ENCODE measurements at regions not wholly inside any gene's neighbourhood (a gene's known extent, or its start where the extent isn't known, plus 50 kb on each side); places are given as distances from the start of the nearest gene placed in this dataset.

DNA sequence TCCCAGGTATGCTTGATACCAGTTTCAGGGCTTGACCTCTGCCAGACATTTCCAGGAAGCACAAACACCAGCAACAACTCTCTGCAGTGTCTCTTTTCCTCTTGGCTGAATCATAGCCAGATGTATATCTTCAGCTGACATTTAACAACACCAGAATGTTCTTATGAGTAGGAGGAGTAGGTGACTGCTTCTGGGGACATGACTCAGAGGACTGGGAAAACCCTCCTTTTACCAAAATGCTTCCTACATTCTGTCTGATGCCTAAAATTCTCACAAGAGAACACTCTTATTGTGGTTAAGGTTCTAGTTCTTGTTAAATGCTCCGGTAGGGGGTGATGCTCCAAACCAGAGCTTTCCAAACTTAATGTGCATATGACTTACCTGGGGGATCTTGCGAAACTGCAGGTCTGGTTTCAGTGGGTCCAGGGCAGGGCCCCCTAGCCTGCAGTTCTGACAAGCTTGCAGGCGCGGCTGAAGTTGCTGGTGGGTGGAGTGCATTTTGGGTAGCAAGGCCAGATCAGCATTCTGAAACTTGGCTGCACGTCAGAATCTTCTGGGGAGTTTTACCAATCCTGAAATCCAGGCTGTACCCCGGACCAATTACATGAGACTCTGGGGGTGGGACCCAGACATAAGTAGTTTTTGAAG is 329.3 kb upstream of the RPS6KA3 start:
- Histone ChIP-seq H3K27me3 (replicated peaks; ENCODE audit: control insufficient read depth, insufficient read depth, low read length) (no peaks in the 10 kb centered on the region; the same call in 1 of the 2 replicates), H3K36me3 (ENCODE audit: control insufficient read depth, insufficient read depth, low read length) (no peaks in the 10 kb centered on the region), H3K4me3 (replicated peaks; ENCODE audit: low read depth, low read length) (no peak overlapping the region)
- no peak for DNase-seq (ENCODE audit: extremely low read depth, insufficient read length)
- TF ChIP-seq, protein P1, sequence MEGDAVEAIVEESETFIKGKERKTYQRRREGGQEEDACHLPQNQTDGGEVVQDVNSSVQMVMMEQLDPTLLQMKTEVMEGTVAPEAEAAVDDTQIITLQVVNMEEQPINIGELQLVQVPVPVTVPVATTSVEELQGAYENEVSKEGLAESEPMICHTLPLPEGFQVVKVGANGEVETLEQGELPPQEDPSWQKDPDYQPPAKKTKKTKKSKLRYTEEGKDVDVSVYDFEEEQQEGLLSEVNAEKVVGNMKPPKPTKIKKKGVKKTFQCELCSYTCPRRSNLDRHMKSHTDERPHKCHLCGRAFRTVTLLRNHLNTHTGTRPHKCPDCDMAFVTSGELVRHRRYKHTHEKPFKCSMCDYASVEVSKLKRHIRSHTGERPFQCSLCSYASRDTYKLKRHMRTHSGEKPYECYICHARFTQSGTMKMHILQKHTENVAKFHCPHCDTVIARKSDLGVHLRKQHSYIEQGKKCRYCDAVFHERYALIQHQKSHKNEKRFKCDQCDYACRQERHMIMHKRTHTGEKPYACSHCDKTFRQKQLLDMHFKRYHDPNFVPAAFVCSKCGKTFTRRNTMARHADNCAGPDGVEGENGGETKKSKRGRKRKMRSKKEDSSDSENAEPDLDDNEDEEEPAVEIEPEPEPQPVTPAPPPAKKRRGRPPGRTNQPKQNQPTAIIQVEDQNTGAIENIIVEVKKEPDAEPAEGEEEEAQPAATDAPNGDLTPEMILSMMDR (IDR thresholded peaks at IDR 0.05; ENCODE audit: insufficient read depth, low read length, poor library complexity, severe bottlenecking): no peak

DNA sequence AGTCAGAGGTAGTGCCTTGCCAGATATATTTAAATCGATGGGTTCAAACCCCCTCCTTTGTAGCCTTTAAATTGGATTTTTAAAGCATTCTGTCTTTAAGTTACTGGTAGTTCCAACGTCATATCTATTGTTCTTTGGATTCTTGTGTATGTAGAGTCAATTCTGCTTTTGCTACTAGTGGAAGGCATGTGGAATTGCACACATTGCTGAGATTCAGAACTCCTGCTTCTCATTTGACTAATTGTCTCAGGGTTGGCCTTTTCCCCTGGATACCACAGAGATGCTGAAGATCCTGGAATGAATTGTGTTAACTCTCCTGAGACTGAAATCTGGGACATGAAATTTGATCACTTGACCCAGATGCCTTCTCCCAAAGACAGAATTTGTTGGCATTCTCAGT is 328.3 kb upstream of the RPS6KA3 start:
- no peak for DNase-seq (ENCODE audit: extremely low read depth, insufficient read length)
- no peaks in the 10 kb centered on the region; the same call in 1 of the 2 replicates for H3K27me3 ChIP-seq (replicated peaks; ENCODE audit: control insufficient read depth, insufficient read depth, low read length)
- no peaks in the 10 kb centered on the region for H3K36me3 ChIP-seq (ENCODE audit: control insufficient read depth, insufficient read depth, low read length)
- no peak overlapping the region for H3K4me3 ChIP-seq (replicated peaks; ENCODE audit: low read depth, low read length)
- TF ChIP-seq, protein P1 (IDR thresholded peaks at IDR 0.05; ENCODE audit: insufficient read depth, low read length, poor library complexity, severe bottlenecking): no peak

DNA sequence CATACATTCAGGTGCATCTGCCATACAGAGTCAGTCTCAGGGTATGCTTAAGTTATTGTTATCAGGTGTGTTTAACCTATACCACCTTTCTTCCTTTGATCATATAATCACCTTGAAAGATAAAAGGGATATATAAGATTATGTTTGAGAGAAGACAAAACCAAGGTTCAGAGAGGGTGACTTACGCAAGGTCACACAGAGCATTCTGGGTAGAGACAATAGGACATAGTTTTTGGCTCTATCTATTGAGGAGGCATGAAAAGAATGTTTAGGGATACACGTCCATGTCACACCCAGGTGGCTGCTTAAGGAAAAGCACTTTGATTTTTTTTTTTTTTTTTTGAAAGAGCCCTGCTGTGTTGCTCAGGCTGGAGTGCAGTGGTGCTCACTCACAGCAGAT is 327.1 kb upstream of the RPS6KA3 start:
- H3K36me3 ChIP-seq (ENCODE audit: control insufficient read depth, insufficient read depth, low read length): no peaks in the 10 kb centered on the region

DNA sequence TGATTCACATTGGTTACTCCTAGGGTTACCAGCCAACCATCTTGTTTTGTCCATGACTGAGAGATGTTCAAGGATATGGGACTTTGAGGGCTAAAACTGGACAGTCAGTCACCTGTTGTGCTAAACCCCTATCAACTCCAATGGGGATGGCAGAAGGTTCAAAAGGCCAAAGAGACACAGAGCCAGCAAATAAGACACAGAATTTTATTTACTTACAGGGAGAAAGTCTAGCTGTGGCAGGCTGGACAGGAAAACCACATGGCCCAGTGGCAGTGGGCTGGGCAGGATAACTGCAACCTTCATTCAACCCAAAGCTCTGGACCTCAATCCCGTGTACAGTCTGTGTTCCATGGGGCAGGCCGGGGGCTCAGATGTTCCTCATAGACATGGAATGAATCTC is 326.7 kb upstream of the RPS6KA3 start:
- DNase-seq (ENCODE audit: extremely low read depth, insufficient read length): no peak
- Histone ChIP-seq H3K4me3 (replicated peaks; ENCODE audit: low read depth, low read length) (no peak overlapping the region), H3K27me3 (replicated peaks; ENCODE audit: control insufficient read depth, insufficient read depth, low read length) (no peaks in the 10 kb centered on the region), H3K36me3 (ENCODE audit: control insufficient read depth, insufficient read depth, low read length) (no peaks in the 10 kb centered on the region)
- TF ChIP-seq, protein P1 (IDR thresholded peaks at IDR 0.05; ENCODE audit: insufficient read depth, low read length, poor library complexity, severe bottlenecking): no peak

More for the DNA sequence above, 327.1 kb upstream of the RPS6KA3 start:
- Histone ChIP-seq H3K27me3 (replicated peaks; ENCODE audit: control insufficient read depth, insufficient read depth, low read length) (no peaks in the 10 kb centered on the region), H3K4me3 (replicated peaks; ENCODE audit: low read depth, low read length) (no peak overlapping the region)
- TF ChIP-seq, protein P1 (IDR thresholded peaks at IDR 0.05; ENCODE audit: insufficient read depth, low read length, poor library complexity, severe bottlenecking): no peak
- no peak for DNase-seq (ENCODE audit: extremely low read depth, insufficient read length)

DNA sequence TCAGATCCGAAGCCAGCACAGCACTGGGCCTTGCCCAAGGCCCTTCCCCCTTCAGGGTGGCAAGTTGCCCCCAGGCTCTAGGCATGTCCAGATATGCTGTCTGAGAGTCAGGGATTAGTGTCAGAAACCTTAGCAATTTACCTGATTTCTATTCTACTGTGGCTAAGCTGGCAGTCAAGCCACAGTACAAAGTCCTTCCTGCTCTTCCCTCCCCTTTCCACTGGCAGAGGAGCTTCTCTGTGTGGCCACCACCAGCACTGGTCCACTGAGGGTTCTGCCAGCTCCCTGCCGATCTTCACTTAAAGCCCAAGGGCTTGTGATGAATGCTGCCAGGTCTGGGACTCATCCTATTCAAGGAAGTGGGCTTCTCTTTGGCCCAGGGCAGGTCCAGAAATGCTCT is 324.5 kb upstream of the RPS6KA3 start:
- Histone ChIP-seq H3K36me3 (ENCODE audit: control insufficient read depth, insufficient read depth, low read length) (no peaks in the 10 kb centered on the region), H3K4me3 (replicated peaks; ENCODE audit: low read depth, low read length) (no peak overlapping the region), H3K27me3 (replicated peaks; ENCODE audit: control insufficient read depth, insufficient read depth, low read length) (no peaks in the 10 kb centered on the region)
- DNase-seq (ENCODE audit: extremely low read depth, insufficient read length): no peak
- TF ChIP-seq, protein P1 (IDR thresholded peaks at IDR 0.05; ENCODE audit: insufficient read depth, low read length, poor library complexity, severe bottlenecking): no peak

DNA sequence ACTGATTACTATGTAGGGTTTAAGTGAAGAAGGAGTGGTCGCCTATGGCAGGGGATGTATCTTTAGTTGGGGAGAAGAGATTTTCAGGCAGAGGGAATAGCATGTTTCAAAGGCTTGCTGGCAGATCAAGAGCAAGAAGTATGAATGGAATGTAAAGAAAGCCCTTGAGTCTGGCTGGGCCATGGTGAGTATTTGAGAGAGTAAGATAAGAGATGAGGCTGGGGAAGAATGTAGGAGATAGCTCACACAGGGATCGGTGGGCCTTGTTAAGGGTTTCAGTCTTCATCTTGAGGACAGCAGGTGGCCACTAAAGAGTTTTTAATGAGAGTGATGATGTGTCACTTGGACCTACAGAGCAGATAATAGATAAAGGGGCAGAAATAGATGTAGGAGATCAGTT is 319.1 kb upstream of the RPS6KA3 start:
- DNase-seq (ENCODE audit: extremely low read depth, insufficient read length): no peak

More for the DNA sequence above, 319.1 kb upstream of the RPS6KA3 start:
- Histone ChIP-seq H3K4me3 (replicated peaks; ENCODE audit: low read depth, low read length) (no peak overlapping the region), H3K27me3 (replicated peaks; ENCODE audit: control insufficient read depth, insufficient read depth, low read length) (no peaks in the 10 kb centered on the region), H3K36me3 (ENCODE audit: control insufficient read depth, insufficient read depth, low read length) (no peaks in the 10 kb centered on the region)
- TF ChIP-seq, protein P1 (IDR thresholded peaks at IDR 0.05; ENCODE audit: insufficient read depth, low read length, poor library complexity, severe bottlenecking): no peak
